IMR-90 (cell line): ENCODE measurements at regions not wholly inside any gene's neighbourhood (a gene's known extent, or its start where the extent isn't known, plus 50 kb on each side); places are given as distances from the start of the nearest gene placed in this dataset.

ENCODE experiments used
- ATAC-seq: fragments of 200-7000 bp; cut with Tn5 transposase; 2 replicates; pipeline ENCODE4 v1.9.1; 2020; ENCODE audit warnings: low read depth, mild to moderate bottlenecking, moderate library complexity
- BruUV-seq: library from RNA; stranded (reverse); fragments of 400-500 nt; replicated peaks from 2 replicates; lab custom pipeline; 2021; lab: Mats Ljungman, UMichigan
- CTCF ChIA-PET: fragments of 300-600 bp; formaldehyde crosslinking; extraction: SDS; loops from one replicate; lab custom pipeline; 2021; ENCODE audit warnings: antibody characterized with exemption; lab: Yijun Ruan, JAX
- POLR2A ChIA-PET: fragments of 300-600 bp; sonication (Branson Sonifier 250); formaldehyde crosslinking; loops from one replicate; lab custom pipeline; 2022; ENCODE audit warnings: antibody characterized with exemption; ENCODE audit not compliant: unreplicated experiment; lab: Charles Lee
- DNase-seq: peaks from one replicate; pipeline ENCODE4 v3.0.0; 2013
- H2AFZ ChIP-seq: replicated peaks from 2 replicates; pipeline ENCODE3; 2013; ENCODE audit warnings: low read length, mild to moderate bottlenecking; ENCODE audit not compliant: poor library complexity
- H2AK5ac ChIP-seq: 2 replicates; pipeline ENCODE4 v1.6.1; 2013; ENCODE audit warnings: low read depth, low read length, inconsistent platforms
- H2AK9ac ChIP-seq: replicated peaks from 2 replicates; pipeline ENCODE3; 2013; ENCODE audit warnings: mild to moderate bottlenecking, low read depth, low read length, moderate library complexity; ENCODE audit not compliant: poor library complexity
- H2BK120ac ChIP-seq: 2 replicates; pipeline ENCODE4 v1.6.1; 2013; ENCODE audit warnings: low read depth, low read length, inconsistent platforms
- H2BK15ac ChIP-seq: 3 replicates; pipeline ENCODE4 v1.6.1; 2013; ENCODE audit warnings: low read depth, low read length, inconsistent platforms
- H2BK20ac ChIP-seq: 2 replicates; pipeline ENCODE4 v1.6.1; 2013; ENCODE audit warnings: low read depth, mild to moderate bottlenecking, inconsistent platforms, low read length, moderate library complexity
- H2BK5ac ChIP-seq: 2 replicates; pipeline ENCODE4 v1.6.1; 2013; ENCODE audit warnings: mild to moderate bottlenecking, low read depth, low read length, inconsistent platforms; ENCODE audit not compliant: poor library complexity, severe bottlenecking
- H3K14ac ChIP-seq: replicated peaks from 2 replicates; pipeline ENCODE4 v1.6.1; 2013; ENCODE audit warnings: low read depth, low read length, inconsistent platforms
- H3K18ac ChIP-seq: 2 replicates; pipeline ENCODE4 v1.6.1; 2013; ENCODE audit warnings: low read depth, low read length, control low read depth
- H3K23ac ChIP-seq: 2 replicates; pipeline ENCODE4 v1.6.1; 2013; ENCODE audit warnings: low read depth, low read length, inconsistent platforms
- H3K27ac ChIP-seq: 2 replicates; pipeline ENCODE4 v1.5.1; 2013; ENCODE audit warnings: mild to moderate bottlenecking, control low read depth, low read length; ENCODE audit not compliant: insufficient read depth
- H3K27me3 ChIP-seq: 2 replicates; pipeline ENCODE4 v1.6.1; 2013; ENCODE audit warnings: low read length; ENCODE audit not compliant: control insufficient read depth, insufficient read depth
- H3K36me3 ChIP-seq: 2 replicates; pipeline ENCODE4 v1.6.1; 2013; ENCODE audit warnings: low read length, mixed read lengths; ENCODE audit not compliant: control insufficient read depth, insufficient read depth
- H3K4ac ChIP-seq: 2 replicates; pipeline ENCODE4 v1.6.1; 2013; ENCODE audit warnings: low read depth, low read length, inconsistent platforms
- H3K4me1 ChIP-seq: 2 replicates; pipeline ENCODE4 v1.6.1; 2013; ENCODE audit warnings: low read length, mixed read lengths; ENCODE audit not compliant: control insufficient read depth, insufficient read depth
- H3K4me2 ChIP-seq: 2 replicates; pipeline ENCODE4 v1.6.1; 2013; ENCODE audit warnings: low read depth, mild to moderate bottlenecking, control low read depth, low read length, moderate library complexity
- H3K4me3 ChIP-seq: 2 replicates; pipeline ENCODE4 v1.5.1; 2013; ENCODE audit warnings: low read depth, mild to moderate bottlenecking, control low read depth, low read length, moderate library complexity; ENCODE audit not compliant: insufficient read depth
- H3K56ac ChIP-seq: 2 replicates; pipeline ENCODE4 v1.6.1; 2013; ENCODE audit warnings: low read length, inconsistent platforms; ENCODE audit not compliant: insufficient read depth; ENCODE audit errors: extremely low read depth
- H3K79me1 ChIP-seq, 2 experiments: 2 replicates each; pipeline ENCODE4 v1.6.1; 2013; ENCODE audit warnings: low read length in 2 of 2, inconsistent platforms in 1 of 2, low read depth in 1 of 2
- H3K9ac ChIP-seq: 2 replicates; pipeline ENCODE4 v1.6.1; 2013; ENCODE audit warnings: low read depth, low read length, control low read depth
- H3K9me1 ChIP-seq: 2 replicates; pipeline ENCODE4 v1.6.1; 2013; ENCODE audit warnings: low read length, inconsistent platforms; ENCODE audit not compliant: insufficient read depth
- H3K9me3 ChIP-seq: 2 replicates; pipeline ENCODE4 v1.6.1; 2013; ENCODE audit warnings: low read length; ENCODE audit not compliant: control insufficient read depth, insufficient read depth
- H4K20me1 ChIP-seq: 2 replicates; pipeline ENCODE4 v1.6.1; 2013; ENCODE audit warnings: low read length, inconsistent platforms; ENCODE audit not compliant: insufficient read depth
- H4K5ac ChIP-seq: 2 replicates; pipeline ENCODE4 v1.6.1; 2013; ENCODE audit warnings: mild to moderate bottlenecking, low read depth, low read length, control low read depth
- H4K8ac ChIP-seq, 2 experiments: 2 replicates each; pipeline ENCODE4 v1.6.1; 2013; ENCODE audit warnings: low read depth in 2 of 2, low read length in 2 of 2, control low read depth in 1 of 2, inconsistent platforms in 1 of 2
- H4K91ac ChIP-seq: 2 replicates; pipeline ENCODE4 v1.6.1; 2013; ENCODE audit warnings: low read depth, low read length, inconsistent platforms; ENCODE audit not compliant: insufficient read depth
- BHLHE40 ChIP-seq: fragments of 150-350 bp; IDR thresholded peaks from 2 replicates; pipeline ENCODE4 v1.6.1; 2016; ENCODE audit warnings: mild to moderate bottlenecking, low read depth, low read length
- CEBPB ChIP-seq: IDR thresholded peaks from 2 replicates; pipeline ENCODE4 v1.6.1; 2012; ENCODE audit warnings: low read depth, low read length, improper control_type of control experiment
- CHD1 ChIP-seq: IDR thresholded peaks from 2 replicates; pipeline ENCODE4 v1.6.1; 2012; ENCODE audit warnings: low read depth, low read length, improper control_type of control experiment
- CTCF ChIP-seq: conservative IDR thresholded peaks from 2 replicates; pipeline ENCODE4 v1.5.1; 2012; ENCODE audit warnings: mild to moderate bottlenecking, low read depth, low read length, improper control_type of control experiment
- ELK1 ChIP-seq: fragments of 150-350 bp; IDR thresholded peaks from 2 replicates; pipeline ENCODE4 v1.6.1; 2016; ENCODE audit warnings: low read depth, mild to moderate bottlenecking, low read length, moderate library complexity, borderline replicate concordance
- FOS ChIP-seq: fragments of 150-350 bp; IDR thresholded peaks from 2 replicates; pipeline ENCODE4 v1.6.1; 2016; ENCODE audit warnings: low read depth, low read length
- MAFK ChIP-seq: IDR thresholded peaks from 2 replicates; pipeline ENCODE4 v1.6.1; 2012; ENCODE audit warnings: low read depth, low read length, improper control_type of control experiment
- MAZ ChIP-seq: IDR thresholded peaks from 2 replicates; pipeline ENCODE4 v1.6.1; 2012; ENCODE audit warnings: low read depth, mild to moderate bottlenecking, low read length, improper control_type of control experiment, moderate library complexity, borderline replicate concordance
- MXI1 ChIP-seq: IDR thresholded peaks from 2 replicates; pipeline ENCODE4 v1.6.1; 2012; ENCODE audit warnings: low read depth, mild to moderate bottlenecking, low read length, moderate library complexity, borderline replicate concordance
- POLR2A ChIP-seq: IDR thresholded peaks from 2 replicates; pipeline ENCODE4 v1.6.1; 2012; ENCODE audit warnings: mild to moderate bottlenecking, low read depth, low read length
- RAD21 ChIP-seq: IDR thresholded peaks from 2 replicates; pipeline ENCODE4 v1.6.1; 2012; ENCODE audit warnings: low read length, improper control_type of control experiment
- SMC3 ChIP-seq: fragments of 150-350 bp; IDR thresholded peaks from 2 replicates; pipeline ENCODE4 v1.6.1; 2016; ENCODE audit warnings: low read depth, mild to moderate bottlenecking, antibody characterized with exemption, low read length, moderate library complexity
- USF2 ChIP-seq: fragments of 150-350 bp; IDR thresholded peaks from 2 replicates; pipeline ENCODE4 v1.6.1; 2017; ENCODE audit warnings: mild to moderate bottlenecking, antibody characterized with exemption, low read length, low read depth
- WGBS, 2 experiments: methylation state at CpG; one replicate each; pipeline versions ENCODE4 v1.1.5 to v1.1.7; 2013; ENCODE audit warnings: missing lambda C conversion rate in 2 of 2; ENCODE audit not compliant: insufficient read length in 1 of 2; ENCODE audit errors: extremely low coverage in 2 of 2; 5-methylcytosine and 5-hydroxymethylcytosine counted together
- dilution Hi-C: fragments of 300-500 bp; cut with HindIII; formaldehyde crosslinking; loops from one replicate; pipeline ENCODE4 v1.14.3; 2018; ENCODE audit warnings: low sequenced_read_pairs; ENCODE audit not compliant: unreplicated experiment
- in situ Hi-C: fragments of 300-500 bp; cut with MboI; formaldehyde crosslinking; loops from 3 replicates; pipeline ENCODE4 v1.14.3; 2019; ENCODE audit warnings: low sequenced_read_pairs, inconsistent platforms, mixed read lengths
- intact Hi-C: fragments of 100-400 bp; cut with micrococcal nuclease; formaldehyde crosslinking; loops from 2 replicates; pipeline ENCODE4 v1.10.0; 2022

GRCh38 chr4:171017593-171017992 lies 795.6 kb upstream of the GALNTL6 start:
- ATAC-seq (no peak), DNase-seq (no peak)
- Histone ChIP-seq H2AK5ac (no peak overlapping the region), H2BK15ac (no peak overlapping the region), H4K8ac (no peak overlapping the region), H3K27ac (no peak overlapping the region), H3K56ac (no peak overlapping the region), H3K9me1 (no peaks in the 10 kb centered on the region), H2AFZ (no peak overlapping the region), H4K20me1 (no peaks in the 10 kb centered on the region), H3K4me1 (no peaks in the 10 kb centered on the region), H3K27me3 (no peaks in the 10 kb centered on the region), H3K23ac (no peak overlapping the region), H2BK120ac (no peak overlapping the region), H3K4ac (no peak overlapping the region), H4K5ac (no peak overlapping the region), H3K14ac (no peak overlapping the region), H2BK20ac (no peak overlapping the region), H4K91ac (no peak overlapping the region), H3K9ac (no peak overlapping the region), H2AK9ac (no peak overlapping the region), H3K79me1 (no peaks in the 10 kb centered on the region), H2BK5ac (no peak overlapping the region), H3K4me2 (no peak overlapping the region), H3K9me3 (peaks cover 2% of the 10 kb centered on the region; the same call in 1 of the 2 replicates), H3K18ac (no peak overlapping the region), H3K4me3 (no peak overlapping the region), H3K36me3 (no peaks in the 10 kb centered on the region)
- TF ChIP-seq CEBPB (no peak), ELK1 (no peak), FOS (no peak), MAZ (no peak), MXI1 (no peak), CHD1 (no peak), POLR2A (no peak), USF2 (no peak), RAD21 (no peak), CTCF (no peak), MAFK (no peak), BHLHE40 (no peak), SMC3 (no peak)
- WGBS, 2 experiments: no CpG with 5 or more reads among the region's 1 CpG
- POLR2A ChIA-PET: no interaction called here
- intact Hi-C loops: no loop called here
- CTCF ChIA-PET: no interaction called here
- dilution Hi-C loops: no loop called here
- no TSS peak for BruUV-seq
- in situ Hi-C loops: no loop called here
